A549 (cell line): ENCODE measurements at regions not wholly inside any gene's neighbourhood (a gene's known extent, or its start where the extent isn't known, plus 50 kb on each side); places are given as distances from the start of the nearest gene placed in this dataset.

ENCODE experiments used
- GATA3 ChIP-seq: IDR thresholded peaks from 2 replicates; pipeline ENCODE4 v1.6.1; 2012; ENCODE audit warnings: borderline replicate concordance
- POLR2A ChIP-seq: IDR thresholded peaks from 2 replicates; pipeline ENCODE4 v1.6.1; 2012; ENCODE audit warnings: mild to moderate bottlenecking, low read length
- RFX5 ChIP-seq: fragments of 450-650 bp; IDR thresholded peaks from 2 replicates; pipeline ENCODE4 v1.7.1; 2014; ENCODE audit warnings: antibody characterized with exemption, mild to moderate bottlenecking, moderate library complexity
- TF ChIP-seq, protein P1 (sequence below): fragments of >200 bp; sonication (Bioruptor Twin); formaldehyde crosslinking; IDR thresholded peaks from 3 replicates; pipeline ENCODE4 v1.5.1; 2016

DNA sequence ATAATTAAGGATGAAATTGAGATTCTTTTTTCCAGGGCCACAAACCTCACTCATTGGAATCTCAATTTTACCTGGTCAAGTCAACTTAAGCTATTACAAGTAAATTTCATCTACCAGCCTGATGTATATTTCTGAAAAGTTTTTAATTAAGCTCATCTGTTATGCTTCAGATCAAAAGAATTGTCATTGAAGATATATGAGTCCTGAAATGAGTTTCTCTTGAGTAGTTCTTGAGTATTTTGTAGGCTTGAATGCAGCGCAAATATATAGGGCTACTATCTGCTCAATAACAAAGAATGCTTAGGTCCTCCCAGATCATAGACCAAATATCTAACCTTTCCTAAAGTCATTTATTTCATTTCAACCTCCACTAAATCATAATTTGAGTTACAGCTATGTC is 482.2 kb upstream of the ST8SIA4 start:
- TF ChIP-seq POLR2A (no peak), GATA3 (no peak), RFX5 (no peak)
- TF ChIP-seq, protein P1, sequence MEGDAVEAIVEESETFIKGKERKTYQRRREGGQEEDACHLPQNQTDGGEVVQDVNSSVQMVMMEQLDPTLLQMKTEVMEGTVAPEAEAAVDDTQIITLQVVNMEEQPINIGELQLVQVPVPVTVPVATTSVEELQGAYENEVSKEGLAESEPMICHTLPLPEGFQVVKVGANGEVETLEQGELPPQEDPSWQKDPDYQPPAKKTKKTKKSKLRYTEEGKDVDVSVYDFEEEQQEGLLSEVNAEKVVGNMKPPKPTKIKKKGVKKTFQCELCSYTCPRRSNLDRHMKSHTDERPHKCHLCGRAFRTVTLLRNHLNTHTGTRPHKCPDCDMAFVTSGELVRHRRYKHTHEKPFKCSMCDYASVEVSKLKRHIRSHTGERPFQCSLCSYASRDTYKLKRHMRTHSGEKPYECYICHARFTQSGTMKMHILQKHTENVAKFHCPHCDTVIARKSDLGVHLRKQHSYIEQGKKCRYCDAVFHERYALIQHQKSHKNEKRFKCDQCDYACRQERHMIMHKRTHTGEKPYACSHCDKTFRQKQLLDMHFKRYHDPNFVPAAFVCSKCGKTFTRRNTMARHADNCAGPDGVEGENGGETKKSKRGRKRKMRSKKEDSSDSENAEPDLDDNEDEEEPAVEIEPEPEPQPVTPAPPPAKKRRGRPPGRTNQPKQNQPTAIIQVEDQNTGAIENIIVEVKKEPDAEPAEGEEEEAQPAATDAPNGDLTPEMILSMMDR, result no peak
